HS-27A (cell line): ENCODE measurements at regions not wholly inside any gene's neighbourhood (a gene's known extent, or its start where the extent isn't known, plus 50 kb on each side); places are given as distances from the start of the nearest gene placed in this dataset.

Experiments used
- DNase-seq: peaks from one replicate; pipeline ENCODE4 v3.0.0-alpha.2; 2012; ENCODE audit warnings: low read depth, missing footprints

- DNase-seq = no peak
These were observed 64.9 kb downstream of the CYB561 start for GRCh38 chr17:63381101-63381729.

DNA sequence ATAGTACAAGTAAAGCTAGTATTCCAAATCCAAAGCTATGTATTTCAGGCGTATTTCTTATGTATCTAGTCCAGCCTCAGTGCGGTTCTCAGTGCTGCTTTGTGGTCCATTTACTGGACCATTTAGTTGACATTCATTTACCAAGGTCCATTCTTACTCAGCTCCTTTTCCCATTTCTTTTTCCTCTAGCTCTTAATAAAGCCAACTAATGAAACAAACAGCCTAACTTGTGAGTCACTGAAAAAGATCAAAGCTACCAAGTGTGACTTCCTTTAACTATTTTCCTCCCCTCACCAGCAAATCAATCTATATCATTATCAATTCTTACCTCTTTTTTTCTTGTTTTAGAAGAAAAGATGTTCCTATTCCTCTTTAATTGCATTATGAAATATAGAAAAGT is 64.0 kb downstream of the CYB561 start:
- DNase-seq = no peak
